HepG2 (cell line): ENCODE measurements at regions not wholly inside any gene's neighbourhood (a gene's known extent, or its start where the extent isn't known, plus 50 kb on each side); places are given as distances from the start of the nearest gene placed in this dataset.

Experiments used
- ATAC-seq: fragments of 200-7000 bp; cut with Tn5 transposase; 3 replicates; pipeline ENCODE4 v1.9.1; 2020; ENCODE audit warnings: mild to moderate bottlenecking, moderate library complexity
- BruUV-seq: library from RNA; stranded (reverse); fragments of 400-500 nt; replicated peaks from 2 replicates; lab custom pipeline; 2021; lab: Mats Ljungman, UMichigan
- CTCF ChIA-PET: fragments of 300-600 bp; formaldehyde crosslinking; extraction: SDS; loops from one replicate; lab custom pipeline; 2021; ENCODE audit warnings: low total read pairs, inconsistent platforms, low intra/inter-chr PET ratio; lab: Yijun Ruan, JAX
- POLR2A ChIA-PET: fragments of 350-600 bp; sonication (Branson Sonifier 250); formaldehyde crosslinking; loops from one replicate; lab custom pipeline; 2020; ENCODE audit warnings: antibody characterized with exemption, inconsistent platforms; lab: Yijun Ruan, JAX
- DNase-seq: peaks from one replicate; pipeline ENCODE4 v3.0.0-alpha.2; 2015; ENCODE audit warnings: low spot score
- FAIRE-seq: peaks from 3 replicates; lab custom pipeline; 2011; peaks lifted over from hg19 to GRCh38; lab: Jason Lieb, UNC
- H2AFZ ChIP-seq: one replicate; pipeline ENCODE4 v1.6.1; 2011; ENCODE audit warnings: low read length, inconsistent platforms
- H3K27ac ChIP-seq: fragments of 300-600 bp; 3 replicates; pipeline ENCODE4 v1.8.0; 2011; ENCODE audit warnings: mixed run types, mild to moderate bottlenecking, mixed read lengths, low read length, inconsistent platforms; ENCODE audit not compliant: insufficient read depth; ENCODE audit errors: extremely low read length
- H3K27me3 ChIP-seq, 2 experiments: fragments of 200-600 bp in 1 of 2; 2 replicates in 1 of 2; 3 replicates in 1 of 2; pipeline versions ENCODE4 v1.6.0 to v1.8.0; 2011; ENCODE audit warnings: low read length in 2 of 2, mild to moderate bottlenecking in 2 of 2, moderate library complexity in 2 of 2, inconsistent platforms in 1 of 2; ENCODE audit not compliant: insufficient read depth in 2 of 2, control insufficient read depth in 1 of 2
- H3K36me3 ChIP-seq, 2 experiments: fragments of 200-600 bp in 1 of 2; replicated peaks in 1 of 2; 2 replicates in 1 of 2; 3 replicates in 1 of 2; pipeline versions ENCODE4 v1.5.1 to v1.8.0; 2011; ENCODE audit warnings: low read length in 2 of 2, inconsistent platforms in 1 of 2; ENCODE audit not compliant: insufficient read depth in 2 of 2, control insufficient read depth in 1 of 2
- H3K4me1 ChIP-seq: 2 replicates; pipeline ENCODE4 v1.5.1; 2012; ENCODE audit warnings: low read length, inconsistent platforms; ENCODE audit not compliant: insufficient read depth
- H3K4me2 ChIP-seq: 2 replicates; pipeline ENCODE4 v1.6.0; 2011; ENCODE audit warnings: low read depth, low read length, inconsistent platforms
- H3K4me3 ChIP-seq, 3 experiments: fragments of 200-600 bp in 1 of 3; sonication (generic), shearing (Covaris generic) in 1 of 3; replicated peaks in 1 of 3; 2 replicates each; pipeline ENCODE4 v1.5.1; 2011 to 2016; ENCODE audit warnings: low read length in 3 of 3, inconsistent platforms in 2 of 3, low read depth in 2 of 3, mild to moderate bottlenecking in 2 of 3, control low read depth in 1 of 3, mixed read lengths in 1 of 3; ENCODE audit not compliant: insufficient read depth in 1 of 3
- H3K79me2 ChIP-seq: one replicate; pipeline ENCODE4 v1.6.1; 2011; ENCODE audit warnings: low read length, inconsistent platforms; ENCODE audit not compliant: insufficient read depth
- H3K9ac ChIP-seq: 2 replicates; pipeline ENCODE4 v1.6.0; 2011; ENCODE audit warnings: mild to moderate bottlenecking, low read depth, low read length, inconsistent platforms; ENCODE audit not compliant: insufficient read depth
- H3K9me3 ChIP-seq: 2 replicates; pipeline ENCODE4 v1.5.1; 2012; ENCODE audit warnings: mild to moderate bottlenecking, low read length
- H4K20me1 ChIP-seq: 2 replicates; pipeline ENCODE4 v1.6.0; 2011; ENCODE audit warnings: inconsistent platforms, mild to moderate bottlenecking, low read length, moderate library complexity; ENCODE audit not compliant: insufficient read depth
- BRD4 ChIP-seq: sonication (generic); formaldehyde crosslinking; IDR thresholded peaks from 2 replicates; pipeline ENCODE4 v1.4.0; 2020; ENCODE audit warnings: missing genetic modification reagents
- GABPA ChIP-seq, 2 experiments: IDR thresholded peaks; 2 replicates each; pipeline ENCODE4 v1.6.1; 2011 to 2016; ENCODE audit warnings: low read depth in 2 of 2, low read length in 1 of 2, missing biosample characterization in 1 of 2, missing genetic modification characterization in 1 of 2
- JARID2 ChIP-seq: sonication (generic); formaldehyde crosslinking; IDR thresholded peaks from 2 replicates; pipeline ENCODE4 v1.8.1; 2023; ENCODE audit warnings: missing genetic modification reagents, inconsistent platforms; ENCODE audit not compliant: insufficient replicate concordance
- NFIC ChIP-seq: IDR thresholded peaks from 2 replicates; pipeline ENCODE4 v1.6.1; 2012; ENCODE audit warnings: mild to moderate bottlenecking, low read length, inconsistent platforms
- PRDM15 ChIP-seq: sonication (generic); formaldehyde crosslinking; IDR thresholded peaks from 2 replicates; pipeline ENCODE4 v1.4.0; 2020; ENCODE audit warnings: missing genetic modification reagents
- TFDP2 ChIP-seq: sonication (generic); formaldehyde crosslinking; IDR thresholded peaks from 2 replicates; pipeline ENCODE4 v1.4.0; 2020; ENCODE audit warnings: missing genetic modification reagents
- ZNF317 ChIP-seq: sonication (generic); formaldehyde crosslinking; IDR thresholded peaks from 2 replicates; pipeline ENCODE4 v1.5.0; 2020; ENCODE audit warnings: mild to moderate bottlenecking, missing genetic modification reagents
- ZNF335 ChIP-seq: sonication (generic); formaldehyde crosslinking; IDR thresholded peaks from 2 replicates; pipeline ENCODE4 v1.4.0; 2020; ENCODE audit warnings: missing genetic modification reagents
- WGBS: methylation state at CpG from one replicate; pipeline ENCODE4 v1.1.6; 2017; ENCODE audit warnings: low lambda C conversion rate; 5-methylcytosine and 5-hydroxymethylcytosine counted together
- in situ Hi-C: cut with HindIII; loops from 2 replicates; pipeline ENCODE4 v1.10.0; 2017; ENCODE audit warnings: low pct_unique_long_range_greater_than_20kb; ENCODE audit not compliant: extremely low pct_ligation_motif_present
- intact Hi-C: fragments of 100-400 bp; cut with micrococcal nuclease; formaldehyde crosslinking; loops from one replicate; pipeline ENCODE4 v1.10.0; 2022; ENCODE audit not compliant: unreplicated experiment

DNA sequence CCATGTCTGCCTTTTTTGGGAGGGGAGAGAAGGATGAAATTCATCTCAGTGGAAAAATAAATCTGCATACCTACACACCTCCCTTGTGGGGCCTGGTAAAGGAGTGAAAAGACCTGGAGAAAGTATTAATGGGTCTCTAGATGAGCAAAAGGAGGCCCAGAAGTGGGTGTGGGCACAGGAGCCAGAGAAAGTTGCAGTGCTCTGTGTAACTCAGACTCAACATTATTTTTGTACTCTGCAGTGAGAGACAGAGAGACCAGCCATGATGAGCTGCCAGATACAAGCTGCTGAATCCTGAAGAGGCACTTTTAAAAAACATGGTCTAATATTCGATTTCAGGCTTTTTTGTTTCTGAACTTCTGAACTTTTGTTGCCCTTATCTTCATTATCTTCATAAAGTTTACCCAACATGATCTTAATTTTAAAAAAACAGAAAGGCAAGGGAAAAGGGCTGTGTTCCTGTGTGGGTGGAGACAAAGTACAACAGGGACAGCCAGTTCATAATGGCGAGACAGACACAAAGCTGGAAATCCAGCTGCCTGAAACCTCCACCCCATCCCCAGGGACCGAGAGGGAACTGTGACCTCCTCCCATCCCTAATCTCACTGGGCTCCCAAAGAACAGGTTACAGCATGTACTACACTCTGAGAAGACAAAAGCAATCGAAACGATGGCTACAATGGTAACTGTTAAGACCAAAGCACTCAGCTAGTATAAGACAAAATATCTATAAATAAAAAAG lies 77.2 kb downstream of the KLF12 start:
- TF ChIP-seq BRD4 (no peak), PRDM15 (CRISPR knock-in tag) (no peak), ZNF317 (CRISPR knock-in tag) (no peak), TFDP2 (CRISPR knock-in tag) (no peak), GABPA (IDR thresholded peaks at IDR 0.05; ENCODE audit: low read depth, low read length) (no peak), GABPA (CRISPR knock-in tag; IDR thresholded peaks at IDR 0.05; ENCODE audit: low read depth) (no peak), NFIC (no peak), ZNF335 (CRISPR knock-in tag) (no peak), JARID2 (CRISPR knock-in tag) (no peak)
- TF ChIP-seq, all 625 proteins: peak for 0
- ChIA-PET POLR2A (no interaction called here), CTCF (no interaction called here)
- 0 out of 2 replicates have a peak overlapping the region, but pooled peaks have one; percentile 12 for H3K4me2 ChIP-seq
- H3K36me3 ChIP-seq, result no peaks in the 10 kb centered on the region
- H3K4me1 ChIP-seq, result 0 out of 2 replicates have a peak, but pooled peaks cover 6% of the 10 kb centered on the region
- ATAC-seq, result no peak
- H3K27ac ChIP-seq, result no peak overlapping the region
- no peak overlapping the region for H2AFZ ChIP-seq
- H3K27me3 ChIP-seq, result no peaks in the 10 kb centered on the region
- no peak overlapping the region for H3K4me3 ChIP-seq
- WGBS, result 47% methylated on average over 5 of the region's 5 CpGs
- no peak for DNase-seq
- in situ Hi-C loops, result no loop called here
- FAIRE-seq, result no peak
- intact Hi-C loops, result no loop called here
- no peak overlapping the region for H3K9ac ChIP-seq
- H4K20me1 ChIP-seq, result no peaks in the 10 kb centered on the region
- H3K9me3 ChIP-seq, result no peaks in the 10 kb centered on the region
- BruUV-seq, result no TSS peak
- no peaks in the 10 kb centered on the region for H3K79me2 ChIP-seq
